Thyroid gland (tissue), 4 donors: ENCODE measurements at regions not wholly inside any gene's neighbourhood (a gene's known extent, or its start where the extent isn't known, plus 50 kb on each side); places are given as distances from the start of the nearest gene placed in this dataset.

Experiments
- CTCF ChIP-seq, 6 experiments: fragments of 200-600 bp in 3 of 6; fragments of 450-650 bp in 3 of 6; sonication (generic) in 3 of 6; IDR thresholded peaks; one replicate each; pipeline ENCODE4 v1.5.1; 2016 to 2019; ENCODE audit warnings: antibody characterized with exemption in 6 of 6, mild to moderate bottlenecking in 2 of 6, inconsistent platforms in 1 of 6, moderate library complexity in 1 of 6
- POLR2A ChIP-seq, 2 donors: fragments of 450-650 bp; IDR thresholded peaks; one replicate each; pipeline ENCODE4 v1.6.1; 2017; ENCODE audit warnings: antibody characterized with exemption in 2 of 2, mild to moderate bottlenecking in 2 of 2, moderate library complexity in 1 of 2

- TF ChIP-seq CTCF (IDR thresholded peaks at IDR 0.05) (no peak), POLR2A (IDR thresholded peaks at IDR 0.05) (no peak)
These were observed 470.1 kb upstream of the NRP1 start for GRCh38 chr10:33804584-33804983.
